Sigmoid colon (tissue), 6 donors: ENCODE measurements at regions not wholly inside any gene's neighbourhood (a gene's known extent, or its start where the extent isn't known, plus 50 kb on each side); places are given as distances from the start of the nearest gene placed in this dataset.

ENCODE experiments used
- DNase-seq: peaks from one replicate; pipeline ENCODE4 v3.0.0-alpha.2; 2019
- H3K27ac ChIP-seq, 4 donors: fragments of 200-600 bp; sonication (generic); one replicate each; pipeline ENCODE4 v1.5.1; 2016 to 2019; ENCODE audit warnings: mild to moderate bottlenecking in 1 of 4
- H3K27me3 ChIP-seq, 3 donors: fragments of 200-600 bp; sonication (generic); one replicate each; pipeline ENCODE4 v1.5.1; 2019; ENCODE audit warnings: mild to moderate bottlenecking in 1 of 3
- H3K36me3 ChIP-seq, 4 donors: fragments of 200-600 bp; sonication (generic); one replicate each; pipeline ENCODE4 v1.5.1; 2016 to 2019
- H3K4me1 ChIP-seq, 4 donors: fragments of 200-600 bp; sonication (generic); one replicate each; pipeline ENCODE4 v1.5.1; 2017 to 2019
- H3K4me3 ChIP-seq, 4 donors: fragments of 200-600 bp; sonication (generic); one replicate each; pipeline ENCODE4 v1.5.1; 2017 to 2019; ENCODE audit warnings: mild to moderate bottlenecking in 2 of 4, moderate library complexity in 1 of 4
- H3K9me3 ChIP-seq, 4 donors: fragments of 200-600 bp in 3 of 4; sonication (generic) in 3 of 4; one replicate each; pipeline versions ENCODE4 v1.5.1 to v1.6.1; 2013 to 2019
- EP300 ChIP-seq, 4 donors: sonication (generic); formaldehyde crosslinking; IDR thresholded peaks; one replicate each; pipeline ENCODE4 v1.6.1; 2017; ENCODE audit warnings: antibody characterized with exemption in 4 of 4
- POLR2A ChIP-seq, 2 donors: fragments of 450-650 bp; IDR thresholded peaks; one replicate each; pipeline ENCODE4 v1.6.1; 2016; ENCODE audit warnings: antibody characterized with exemption in 2 of 2, mild to moderate bottlenecking in 2 of 2, moderate library complexity in 2 of 2
- POLR2AphosphoS5 ChIP-seq, 4 donors: sonication (generic); formaldehyde crosslinking; IDR thresholded peaks; one replicate each; pipeline ENCODE4 v1.6.1; 2017; ENCODE audit warnings: antibody characterized with exemption in 4 of 4
- WGBS, 2 donors: extraction: QIAGEN DNeasy Blood & Tissue Kit; methylation state at CpG; one replicate each; pipeline ENCODE4 v1.1.7; 2013; 5-methylcytosine and 5-hydroxymethylcytosine counted together
- intact Hi-C: fragments of 100-400 bp; cut with DNase I; formaldehyde crosslinking; loops from one replicate; pipeline ENCODE4 v1.15.1; 2023
- TF ChIP-seq, protein P1 (sequence below), 4 experiments: fragments of 450-650 bp in 3 of 4; fragments of 200-600 bp in 1 of 4; IDR thresholded peaks; one replicate each; pipeline ENCODE4 v1.5.1; 2016 to 2019; ENCODE audit warnings: antibody characterized with exemption in 4 of 4, mild to moderate bottlenecking in 3 of 4, moderate library complexity in 2 of 4
- donor health status: healthy with polysubstance abuse.
- donor health status: healthy.

DNA sequence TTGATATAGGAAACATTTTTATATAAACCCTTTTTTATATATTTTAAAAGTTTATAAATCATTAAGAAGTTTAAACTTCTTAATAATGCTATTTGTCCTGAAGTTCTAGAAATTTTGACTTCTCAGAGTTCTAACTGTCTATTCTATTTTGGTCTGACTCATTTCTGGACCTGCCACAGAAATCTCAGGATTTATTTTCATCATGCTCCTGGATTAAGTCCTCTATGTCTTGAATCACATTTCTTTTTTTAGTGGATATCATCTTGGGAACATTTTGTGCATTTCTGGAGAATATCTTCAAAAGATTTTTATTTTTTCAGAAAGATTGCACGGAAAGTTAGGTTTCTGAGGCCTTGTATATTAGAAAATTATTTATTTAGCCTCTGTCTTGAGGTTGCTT lies 289.1 kb downstream of the NDFIP2 start:
- Histone ChIP-seq H3K9me3 (peaks cover 0 to 4% (median 0%) of the 10 kb centered on the region in 4 donors), H3K4me3 (no peak overlapping the region), H3K27ac (no peak overlapping the region), H3K27me3 (no peaks in the 10 kb centered on the region), H3K4me1 (no peaks in the 10 kb centered on the region), H3K36me3 (no peaks in the 10 kb centered on the region)
- TF ChIP-seq, protein P1, sequence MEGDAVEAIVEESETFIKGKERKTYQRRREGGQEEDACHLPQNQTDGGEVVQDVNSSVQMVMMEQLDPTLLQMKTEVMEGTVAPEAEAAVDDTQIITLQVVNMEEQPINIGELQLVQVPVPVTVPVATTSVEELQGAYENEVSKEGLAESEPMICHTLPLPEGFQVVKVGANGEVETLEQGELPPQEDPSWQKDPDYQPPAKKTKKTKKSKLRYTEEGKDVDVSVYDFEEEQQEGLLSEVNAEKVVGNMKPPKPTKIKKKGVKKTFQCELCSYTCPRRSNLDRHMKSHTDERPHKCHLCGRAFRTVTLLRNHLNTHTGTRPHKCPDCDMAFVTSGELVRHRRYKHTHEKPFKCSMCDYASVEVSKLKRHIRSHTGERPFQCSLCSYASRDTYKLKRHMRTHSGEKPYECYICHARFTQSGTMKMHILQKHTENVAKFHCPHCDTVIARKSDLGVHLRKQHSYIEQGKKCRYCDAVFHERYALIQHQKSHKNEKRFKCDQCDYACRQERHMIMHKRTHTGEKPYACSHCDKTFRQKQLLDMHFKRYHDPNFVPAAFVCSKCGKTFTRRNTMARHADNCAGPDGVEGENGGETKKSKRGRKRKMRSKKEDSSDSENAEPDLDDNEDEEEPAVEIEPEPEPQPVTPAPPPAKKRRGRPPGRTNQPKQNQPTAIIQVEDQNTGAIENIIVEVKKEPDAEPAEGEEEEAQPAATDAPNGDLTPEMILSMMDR (IDR thresholded peaks at IDR 0.05): no peak
- TF ChIP-seq EP300 (IDR thresholded peaks at IDR 0.05) (no peak), POLR2A (IDR thresholded peaks at IDR 0.05) (no peak), POLR2AphosphoS5 (IDR thresholded peaks at IDR 0.05) (no peak)
- intact Hi-C loops: no loop called here
- WGBS, 2 donors: 90 to 91% methylated on average over 1 of the region's 1 CpG
- DNase-seq: no peak

DNA sequence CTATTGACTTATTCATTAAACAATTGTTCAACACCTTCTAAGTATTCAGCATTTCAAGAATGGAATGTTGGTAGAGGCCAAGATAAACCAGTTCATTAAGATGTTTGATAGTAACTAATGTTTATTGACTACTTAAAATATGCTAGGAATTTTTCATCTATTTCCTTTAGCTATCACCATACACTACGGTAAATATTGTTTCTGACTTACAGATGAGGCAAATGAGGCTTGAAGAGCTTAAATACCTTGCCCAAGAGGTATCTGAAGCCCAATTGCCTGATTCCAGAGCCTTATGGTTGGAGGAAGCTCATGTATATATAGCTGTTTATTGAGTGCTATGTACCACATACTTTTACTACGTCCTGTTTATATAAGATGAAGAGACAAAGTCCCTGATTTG lies 286.2 kb downstream of the NDFIP2 start:
- no peaks in the 10 kb centered on the region for H3K4me1 ChIP-seq
- no peak overlapping the region for H3K27ac ChIP-seq
- H3K9me3 ChIP-seq: peaks cover 0 to 4% (median 0%) of the 10 kb centered on the region in 4 donors
- H3K36me3 ChIP-seq: no peaks in the 10 kb centered on the region
- TF ChIP-seq POLR2AphosphoS5 (IDR thresholded peaks at IDR 0.05) (no peak), EP300 (IDR thresholded peaks at IDR 0.05) (no peak), POLR2A (IDR thresholded peaks at IDR 0.05) (no peak)
- TF ChIP-seq, protein P1 (IDR thresholded peaks at IDR 0.05): no peak
- H3K27me3 ChIP-seq: no peaks in the 10 kb centered on the region
- intact Hi-C loops: no loop called here
- 64 to 72% methylated on average over 2 of the region's 2 CpGs for WGBS, 2 donors
- DNase-seq: no peak
- H3K4me3 ChIP-seq: no peak overlapping the region

- Histone ChIP-seq H3K9me3 (no peaks in the 10 kb centered on the region), H3K27me3 (no peaks in the 10 kb centered on the region), H3K36me3 (no peaks in the 10 kb centered on the region), H3K27ac (no peak overlapping the region), H3K4me1 (no peaks in the 10 kb centered on the region), H3K4me3 (no peak overlapping the region)
- no peak for DNase-seq
- TF ChIP-seq, protein P1 (IDR thresholded peaks at IDR 0.05): no peak
- TF ChIP-seq POLR2AphosphoS5 (IDR thresholded peaks at IDR 0.05) (no peak), POLR2A (IDR thresholded peaks at IDR 0.05) (no peak), EP300 (IDR thresholded peaks at IDR 0.05) (no peak)
- intact Hi-C loops: no loop called here
Measured at GRCh38 chr13:79765331-79765730, 284.4 kb downstream of the NDFIP2 start.

- Histone ChIP-seq H3K36me3 (no peaks in the 10 kb centered on the region), H3K4me1 (peaks cover 0 to 15% (median 8%) of the 10 kb centered on the region in 4 donors), H3K4me3 (no peak overlapping the region), H3K27ac (peak overlapping the region; percentile 5 to 32 (median 10)), H3K27me3 (no peaks in the 10 kb centered on the region), H3K9me3 (no peaks in the 10 kb centered on the region)
- 74 to 79% methylated on average over 3 of the region's 3 CpGs for WGBS, 2 donors
- TF ChIP-seq, protein P1 (IDR thresholded peaks at IDR 0.05): no peak
- TF ChIP-seq EP300 (IDR thresholded peaks at IDR 0.05) (no peak), POLR2AphosphoS5 (IDR thresholded peaks at IDR 0.05) (peak in 2 of 4 donors; percentile 18 to 19), POLR2A (IDR thresholded peaks at IDR 0.05) (no peak)
- DNase-seq: peak; percentile 93
- intact Hi-C loops: no loop called here
Measured at GRCh38 chr13:79749984-79750551, 269.1 kb downstream of the NDFIP2 start.

- H3K4me3 ChIP-seq: no peak overlapping the region
- 89 to 92% methylated on average over 2 of the region's 2 CpGs for WGBS, 2 donors
- H3K27ac ChIP-seq: peak overlapping the region in 3 of 4 donors; percentile 9 to 32 (median 12)
- H3K27me3 ChIP-seq: no peaks in the 10 kb centered on the region
- intact Hi-C loops: no loop called here
- TF ChIP-seq POLR2A (IDR thresholded peaks at IDR 0.05): no peak
- TF ChIP-seq EP300 (IDR thresholded peaks at IDR 0.05): no peak
- no peak for TF ChIP-seq POLR2AphosphoS5 (IDR thresholded peaks at IDR 0.05)
- TF ChIP-seq, protein P1 (IDR thresholded peaks at IDR 0.05): no peak
- no peak for DNase-seq
- no peaks in the 10 kb centered on the region for H3K36me3 ChIP-seq
- no peaks in the 10 kb centered on the region for H3K9me3 ChIP-seq
- H3K4me1 ChIP-seq: peaks cover 0 to 15% (median 8%) of the 10 kb centered on the region in 4 donors
Measured at GRCh38 chr13:79749566-79749965, 268.6 kb downstream of the NDFIP2 start.
